ENCODE measurements at regions not wholly inside any gene's neighbourhood (a gene's known extent, or its start where the extent isn't known, plus 50 kb on each side); places are given as distances from the start of the nearest gene placed in this dataset.
"Not testable (repeated sequence)": the region's sequence is repeated elsewhere in the genome, so short reads cannot be mapped to it uniquely, and the experiment has no call there.

DNA sequence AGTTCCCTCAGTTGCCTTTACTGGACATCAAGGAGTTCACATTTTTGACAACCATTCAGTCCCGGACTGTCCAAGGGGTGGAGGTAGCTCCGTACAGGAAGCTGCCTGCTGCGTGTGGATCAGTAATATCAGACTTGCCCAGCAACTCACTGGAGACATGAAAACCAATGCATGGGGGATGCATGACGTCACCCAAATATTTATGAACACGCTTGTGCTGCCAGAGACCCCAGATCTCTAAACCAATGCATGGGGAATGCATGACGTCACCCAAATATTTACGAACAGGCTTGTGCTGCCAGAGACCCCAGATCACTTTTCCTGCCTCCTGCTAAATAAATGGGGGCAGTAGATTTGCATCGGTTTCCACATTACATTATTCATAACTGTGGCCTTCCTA lies 2137.4 kb upstream of the DEFB115 start:
- not testable (repeated sequence) for ATAC-seq

DNA sequence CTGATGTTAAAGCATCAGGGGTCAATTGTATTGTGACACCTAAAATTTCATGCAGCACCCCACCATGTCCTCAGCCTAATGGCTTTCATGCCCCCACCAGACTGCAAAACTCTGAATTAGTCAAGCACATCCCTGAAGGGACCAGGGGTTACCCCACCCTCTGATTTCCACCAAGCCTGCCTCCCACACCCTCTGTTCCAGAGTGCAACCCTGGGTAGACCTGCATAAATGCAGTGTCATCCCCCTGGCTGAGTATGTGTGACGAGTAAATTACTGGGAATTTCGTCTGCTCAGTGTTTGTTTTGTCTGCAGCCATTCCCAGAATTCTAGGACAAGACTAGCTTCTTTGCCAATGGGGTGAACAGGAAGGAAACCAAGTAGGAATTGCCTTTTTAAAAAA lies 2136.9 kb upstream of the DEFB115 start:
- ATAC-seq: not testable (repeated sequence)

DNA sequence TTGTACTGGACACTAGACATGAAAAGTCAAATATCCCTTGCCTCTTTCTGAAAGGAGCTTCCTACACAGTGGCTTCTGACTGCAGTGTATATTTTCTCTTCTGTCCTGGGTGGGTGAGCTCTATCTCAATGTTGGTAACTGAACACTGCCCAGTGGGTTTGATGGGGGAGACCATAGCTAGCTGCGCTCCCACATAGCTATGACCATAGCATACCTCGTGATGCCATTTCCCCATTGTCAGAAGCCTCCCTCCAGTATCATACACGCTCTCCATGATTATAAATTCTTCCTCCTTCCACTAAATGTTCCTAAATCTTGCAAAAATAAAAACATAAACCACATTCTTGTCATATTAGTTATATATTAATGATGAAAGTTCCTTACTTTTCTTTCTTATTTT lies 2134.7 kb upstream of the DEFB115 start:
- not testable (repeated sequence) for ATAC-seq

- ATAC-seq: no peak
Observed at GRCh38 chr20:29123861-29124260, 2133.6 kb upstream of the DEFB115 start.

All from activated CD4-positive, CD25-positive, alpha-beta regulatory T cell treated with anti-CD3 and anti-CD28 coated beads, Interleukin-2, amount 50 U/mL, for 24 hours (primary cell).